Erythroblast (primary cell): ENCODE measurements at regions not wholly inside any gene's neighbourhood (a gene's known extent, or its start where the extent isn't known, plus 50 kb on each side); places are given as distances from the start of the nearest gene placed in this dataset.

Source experiments
- GATA1 ChIP-seq: IDR thresholded peaks from 2 replicates; pipeline ENCODE4 v1.6.1; 2011; ENCODE audit warnings: low read depth, mild to moderate bottlenecking, control low read depth, low read length, moderate library complexity
- POLR2A ChIP-seq: IDR thresholded peaks from 2 replicates; pipeline ENCODE4 v1.6.1; 2011; ENCODE audit warnings: mild to moderate bottlenecking, low read length

DNA sequence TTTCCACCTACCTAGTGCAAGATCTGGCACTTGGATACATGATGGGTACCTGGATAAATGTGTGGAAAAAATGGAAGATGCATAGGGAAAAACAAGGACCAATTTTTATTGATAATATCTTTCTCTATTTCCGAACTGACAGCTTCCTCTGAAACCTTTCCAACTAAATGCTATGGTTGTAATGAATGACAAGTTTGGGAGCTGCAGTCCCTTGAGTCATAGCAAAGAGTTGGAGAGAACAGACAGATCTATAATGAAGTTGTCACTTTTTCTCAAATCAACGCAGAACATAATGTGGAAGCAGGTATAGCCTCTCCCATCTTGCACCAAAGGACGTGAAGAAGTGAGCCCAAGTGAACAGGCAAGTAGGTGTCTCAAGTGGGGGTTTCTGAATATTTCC, 296.5 kb upstream of the KAZN start:
- TF ChIP-seq POLR2A: no peak
- no peak for TF ChIP-seq GATA1
